Neural progenitor cell (in vitro differentiated cells): ENCODE measurements at regions not wholly inside any gene's neighbourhood (a gene's known extent, or its start where the extent isn't known, plus 50 kb on each side); places are given as distances from the start of the nearest gene placed in this dataset.

Experiments used
- DNase-seq: peaks from one replicate; pipeline ENCODE4 v3.0.0-alpha.2; 2016; ENCODE audit warnings: low spot score
- H2AFZ ChIP-seq: fragments of 200-600 bp; sonication (generic); replicated peaks from 2 replicates; pipeline ENCODE4 v1.6.1; 2016; ENCODE audit warnings: antibody characterized with exemption
- H3F3A ChIP-seq: fragments of 200-600 bp; sonication (generic); 2 replicates; pipeline ENCODE4 v1.6.1; 2016; ENCODE audit warnings: antibody characterized with exemption, low read depth
- H3K27ac ChIP-seq: fragments of 200-600 bp; sonication (generic); 2 replicates; pipeline ENCODE4 v1.5.1; 2016; ENCODE audit warnings: mild to moderate bottlenecking
- H3K27me3 ChIP-seq: fragments of 200-600 bp; sonication (generic); 2 replicates; pipeline ENCODE4 v1.6.1; 2016; ENCODE audit warnings: mild to moderate bottlenecking, moderate library complexity
- H3K36me3 ChIP-seq: fragments of 200-600 bp; sonication (generic); 2 replicates; pipeline ENCODE4 v1.5.1; 2016
- H3K4me1 ChIP-seq: fragments of 200-600 bp; sonication (generic); 2 replicates; pipeline ENCODE4 v1.6.1; 2016; ENCODE audit warnings: mixed run types
- H3K4me2 ChIP-seq: fragments of 200-600 bp; sonication (generic); 2 replicates; pipeline ENCODE4 v1.6.1; 2016
- H3K4me3 ChIP-seq: fragments of 200-600 bp; sonication (generic); 2 replicates; pipeline ENCODE4 v1.5.1; 2016
- H3K79me2 ChIP-seq: fragments of 200-600 bp; sonication (generic); 2 replicates; pipeline ENCODE4 v1.6.1; 2016; ENCODE audit warnings: low read depth
- H3K9ac ChIP-seq: fragments of 200-600 bp; sonication (generic); 2 replicates; pipeline ENCODE4 v1.6.1; 2016
- H3K9me3 ChIP-seq: fragments of 200-600 bp; sonication (generic); 2 replicates; pipeline ENCODE4 v1.5.1; 2016; ENCODE audit warnings: low read depth
- H4K20me1 ChIP-seq: fragments of 200-600 bp; sonication (generic); 2 replicates; pipeline ENCODE4 v1.6.1; 2016; ENCODE audit warnings: low read depth
- H3K27ac Mint-ChIP-seq: 3 replicates; pipeline ENCODE4 v1.8.0; 2021; ENCODE audit warnings: mixed read lengths
- H3K27me3 Mint-ChIP-seq: 2 replicates; pipeline ENCODE4 v1.8.0; 2022; ENCODE audit warnings: low read depth, mild to moderate bottlenecking, inconsistent platforms, moderate library complexity, mixed read lengths; ENCODE audit not compliant: insufficient read depth
- H3K36me3 Mint-ChIP-seq: 3 replicates; pipeline ENCODE4 v1.8.0; 2021; ENCODE audit warnings: mixed read lengths
- H3K4me1 Mint-ChIP-seq: 3 replicates; pipeline ENCODE4 v1.8.0; 2021; ENCODE audit warnings: mixed read lengths
- H3K4me3 Mint-ChIP-seq: 3 replicates; pipeline ENCODE4 v1.8.0; 2021; ENCODE audit warnings: mild to moderate bottlenecking, moderate library complexity, mixed read lengths
- H3K9me3 Mint-ChIP-seq: 3 replicates; pipeline ENCODE4 v1.8.0; 2020; ENCODE audit warnings: mixed read lengths
- CTCF ChIP-seq: fragments of 200-600 bp; sonication (generic); IDR thresholded peaks from 2 replicates; pipeline ENCODE4 v1.5.1; 2017; ENCODE audit warnings: antibody characterized with exemption, mild to moderate bottlenecking
- EZH2 ChIP-seq: fragments of 200-600 bp; sonication (generic); IDR thresholded peaks from 2 replicates; pipeline ENCODE4 v1.6.1; 2017; ENCODE audit warnings: antibody characterized with exemption, mild to moderate bottlenecking, moderate library complexity
- EZH2phosphoT487 ChIP-seq: fragments of 200-600 bp; sonication (generic); IDR thresholded peaks from 2 replicates; pipeline ENCODE4 v1.6.1; 2017; ENCODE audit warnings: antibody characterized with exemption

GRCh38 chr12:12007001-12007712 is 63.6 kb upstream of the BCL2L14 start:
- H3K4me1 Mint-ChIP-seq, result peaks cover 39% of the 10 kb centered on the region
- Histone ChIP-seq H4K20me1 (peaks cover 7% of the 10 kb centered on the region), H3K9me3 (no peaks in the 10 kb centered on the region), H3K27me3 (no peaks in the 10 kb centered on the region), H3K27ac (no peak overlapping the region), H3K4me2 (no peak overlapping the region), H2AFZ (no peak overlapping the region), H3K4me1 (peaks cover 34% of the 10 kb centered on the region), H3F3A (peaks cover 39% of the 10 kb centered on the region), H3K36me3 (no peaks in the 10 kb centered on the region), H3K9ac (no peak overlapping the region), H3K4me3 (no peak overlapping the region), H3K79me2 (no peaks in the 10 kb centered on the region)
- no peak for DNase-seq
- H3K27ac Mint-ChIP-seq, result no peak overlapping the region
- H3K4me3 Mint-ChIP-seq, result no peak overlapping the region
- peaks cover 11% of the 10 kb centered on the region for H3K27me3 Mint-ChIP-seq
- no peaks in the 10 kb centered on the region for H3K36me3 Mint-ChIP-seq
- TF ChIP-seq CTCF (no peak), EZH2 (no peak), EZH2phosphoT487 (no peak)
- H3K9me3 Mint-ChIP-seq, result peaks cover 5% of the 10 kb centered on the region

DNA sequence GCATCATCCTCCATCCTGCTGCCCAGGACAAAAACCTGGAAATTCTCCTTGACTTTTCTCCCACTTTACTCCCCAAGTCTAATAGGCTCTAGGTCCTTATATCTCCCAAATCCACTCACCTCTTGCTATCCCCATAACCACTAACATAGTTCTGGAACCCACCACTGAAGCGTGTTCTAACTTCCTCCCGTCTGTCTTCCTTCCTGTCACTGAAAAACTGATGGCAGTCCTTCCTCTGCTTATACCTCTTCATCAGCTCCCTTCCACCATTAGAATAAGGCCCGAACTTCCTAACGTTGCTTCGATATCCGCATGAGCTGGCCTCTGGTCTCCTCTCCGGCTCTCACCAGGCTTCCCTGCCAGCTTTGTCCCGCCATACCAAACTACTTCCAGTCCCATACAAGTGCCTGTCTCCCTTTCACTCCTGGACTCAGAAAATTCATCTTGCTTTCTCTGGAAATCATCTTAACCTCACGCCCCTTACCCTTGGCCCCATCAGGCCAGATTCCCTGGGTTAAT is 63.0 kb upstream of the BCL2L14 start:
- no peaks in the 10 kb centered on the region for H3K79me2 ChIP-seq
- no peak for DNase-seq
- no peaks in the 10 kb centered on the region for H3K36me3 ChIP-seq
- H2AFZ ChIP-seq, result no peak overlapping the region
- peaks cover 34% of the 10 kb centered on the region for H3K4me1 ChIP-seq
- H3K36me3 Mint-ChIP-seq, result no peaks in the 10 kb centered on the region
- H3K4me1 Mint-ChIP-seq, result peaks cover 42% of the 10 kb centered on the region
- no peak overlapping the region for H3K9ac ChIP-seq
- peaks cover 39% of the 10 kb centered on the region for H3F3A ChIP-seq
- H3K9me3 ChIP-seq, result no peaks in the 10 kb centered on the region
- H3K27me3 Mint-ChIP-seq, result peaks cover 8% of the 10 kb centered on the region
- H3K4me3 Mint-ChIP-seq, result no peak overlapping the region
- no peaks in the 10 kb centered on the region for H3K27me3 ChIP-seq
- peaks cover 5% of the 10 kb centered on the region for H3K9me3 Mint-ChIP-seq
- no peak overlapping the region for H3K4me2 ChIP-seq
- H3K27ac Mint-ChIP-seq, result no peak overlapping the region
- H3K27ac ChIP-seq, result no peak overlapping the region
- no peak overlapping the region for H3K4me3 ChIP-seq
- TF ChIP-seq EZH2, result no peak
- no peak for TF ChIP-seq EZH2phosphoT487
- no peak for TF ChIP-seq CTCF
- H4K20me1 ChIP-seq, result peaks cover 7% of the 10 kb centered on the region

DNA sequence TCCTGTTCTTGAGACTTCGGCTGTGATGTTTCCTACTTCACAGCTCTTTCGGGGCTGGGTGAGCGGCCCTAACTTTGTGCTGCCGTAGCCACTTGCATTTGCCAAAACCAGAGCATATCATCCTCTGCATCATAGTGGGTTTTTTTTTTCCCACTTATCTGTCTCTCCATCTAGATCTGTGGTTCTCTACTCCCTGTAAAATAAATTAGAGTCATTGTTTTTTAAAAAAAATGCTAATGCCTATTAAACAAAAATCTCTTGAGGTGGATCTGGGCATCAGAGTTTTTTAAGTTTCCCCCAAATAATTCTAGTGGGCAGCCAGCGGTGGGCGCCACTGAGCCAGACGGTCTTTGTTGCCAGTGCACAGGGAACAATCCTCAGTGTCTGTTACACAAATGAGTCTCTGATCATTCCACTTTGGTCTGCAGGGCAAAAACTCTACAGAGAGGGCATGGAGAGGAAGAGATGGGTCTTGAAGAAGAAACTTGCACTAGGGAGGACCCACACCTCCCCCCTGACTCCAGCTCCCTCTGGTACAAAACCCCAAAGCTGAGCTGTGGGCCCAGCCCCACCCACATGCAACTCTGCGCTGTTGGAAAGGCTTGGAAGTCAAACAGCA is 62.4 kb upstream of the BCL2L14 start:
- DNase-seq, result peak; percentile 27
- Histone ChIP-seq H3K36me3 (no peaks in the 10 kb centered on the region), H3K9ac (no peak overlapping the region), H3K4me2 (peak overlapping the region; percentile 68), H3K79me2 (no peaks in the 10 kb centered on the region), H3K4me3 (no peak overlapping the region), H3K27ac (no peak overlapping the region), H3K27me3 (no peaks in the 10 kb centered on the region), H3F3A (peaks cover 39% of the 10 kb centered on the region), H4K20me1 (peaks cover 7% of the 10 kb centered on the region), H3K4me1 (peaks cover 34% of the 10 kb centered on the region), H3K9me3 (no peaks in the 10 kb centered on the region), H2AFZ (no peak overlapping the region)
- H3K27me3 Mint-ChIP-seq, result peaks cover 8% of the 10 kb centered on the region
- peak overlapping the region; percentile 36 for H3K27ac Mint-ChIP-seq
- TF ChIP-seq EZH2phosphoT487 (no peak), EZH2 (no peak), CTCF (peak; percentile 59)
- H3K9me3 Mint-ChIP-seq, result peaks cover 5% of the 10 kb centered on the region
- no peaks in the 10 kb centered on the region for H3K36me3 Mint-ChIP-seq
- no peak overlapping the region for H3K4me3 Mint-ChIP-seq
- H3K4me1 Mint-ChIP-seq, result peaks cover 42% of the 10 kb centered on the region
